Tibial artery (tissue), 4 donors: ENCODE measurements at regions not wholly inside any gene's neighbourhood (a gene's known extent, or its start where the extent isn't known, plus 50 kb on each side); places are given as distances from the start of the nearest gene placed in this dataset.

Experiments
- DNase-seq, 2 donors: peaks; one replicate each; pipeline ENCODE4 v3.0.0-alpha.2; 2019
- H3K27ac ChIP-seq, 2 donors: fragments of 200-600 bp; sonication (generic) in 1 of 2; 1 replicate in 1 of 2; 2 replicates in 1 of 2; pipeline ENCODE4 v1.5.1; 2018 to 2019; ENCODE audit warnings: mild to moderate bottlenecking in 1 of 2
- H3K27me3 ChIP-seq, 2 donors: fragments of 200-600 bp; sonication (generic) in 1 of 2; one replicate each; pipeline versions ENCODE4 v1.5.1 to v1.6.0; 2016 to 2019
- H3K36me3 ChIP-seq, 3 donors: fragments of 200-600 bp; sonication (generic) in 2 of 3; one replicate each; pipeline ENCODE4 v1.5.1; 2016 to 2019; ENCODE audit warnings: mild to moderate bottlenecking in 2 of 3
- H3K4me1 ChIP-seq, 4 donors: fragments of 200-600 bp; sonication (generic) in 2 of 4; 1 replicate in 3 of 4; 2 replicates in 1 of 4; pipeline ENCODE4 v1.5.1; 2016 to 2019
- H3K4me3 ChIP-seq, 2 donors: fragments of 200-600 bp; sonication (generic) in 1 of 2; 1 replicate in 1 of 2; 2 replicates in 1 of 2; pipeline ENCODE4 v1.5.1; 2018 to 2019; ENCODE audit warnings: mild to moderate bottlenecking in 2 of 2
- H3K9me3 ChIP-seq, 3 donors: fragments of 200-600 bp; sonication (generic) in 1 of 3; one replicate each; pipeline ENCODE4 v1.5.1; 2016 to 2019
- intact Hi-C: fragments of 100-400 bp; cut with DNase I; formaldehyde crosslinking; loops from one replicate; pipeline ENCODE4 v1.15.0; 2023; ENCODE audit warnings: low total_unique reads
- TF ChIP-seq, protein P1 (sequence below), 2 experiments: fragments of 200-600 bp in 1 of 2; fragments of 450-650 bp in 1 of 2; IDR thresholded peaks; one replicate each; pipeline ENCODE4 v1.5.1; 2017 to 2019; ENCODE audit warnings: antibody characterized with exemption in 2 of 2, mild to moderate bottlenecking in 1 of 2, moderate library complexity in 1 of 2

DNA sequence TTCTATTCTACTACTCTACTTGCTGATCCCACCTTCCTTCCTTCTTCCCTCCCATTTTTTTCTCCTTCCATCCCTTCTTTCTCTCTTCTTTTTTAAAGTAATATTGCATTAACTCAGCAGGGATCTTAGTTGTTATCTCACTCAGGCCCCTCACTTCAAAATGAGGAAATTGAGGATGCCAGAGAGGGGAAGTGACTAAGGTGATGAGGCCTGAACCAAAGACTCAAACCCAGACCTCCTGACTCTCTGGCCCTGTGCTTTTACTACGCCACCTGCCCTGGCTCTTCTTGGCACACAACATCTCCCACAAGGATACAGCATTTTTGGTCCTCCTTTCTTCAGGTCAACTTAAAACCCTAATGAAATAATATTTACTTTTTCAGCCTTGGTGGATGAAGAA, 151.7 kb upstream of the ZNF648 start:
- Histone ChIP-seq H3K4me1 (no peaks in the 10 kb centered on the region), H3K27ac (no peak overlapping the region), H3K27me3 (peaks cover 0 to 2% of the 10 kb centered on the region in 2 donors), H3K9me3 (no peaks in the 10 kb centered on the region), H3K4me3 (no peak overlapping the region), H3K36me3 (no peaks in the 10 kb centered on the region)
- intact Hi-C loops: loop anchor here (5.0 kb wide), 1 partner anchor 71 kb away; no protein-coding TSS in a partner anchor
- TF ChIP-seq, protein P1, sequence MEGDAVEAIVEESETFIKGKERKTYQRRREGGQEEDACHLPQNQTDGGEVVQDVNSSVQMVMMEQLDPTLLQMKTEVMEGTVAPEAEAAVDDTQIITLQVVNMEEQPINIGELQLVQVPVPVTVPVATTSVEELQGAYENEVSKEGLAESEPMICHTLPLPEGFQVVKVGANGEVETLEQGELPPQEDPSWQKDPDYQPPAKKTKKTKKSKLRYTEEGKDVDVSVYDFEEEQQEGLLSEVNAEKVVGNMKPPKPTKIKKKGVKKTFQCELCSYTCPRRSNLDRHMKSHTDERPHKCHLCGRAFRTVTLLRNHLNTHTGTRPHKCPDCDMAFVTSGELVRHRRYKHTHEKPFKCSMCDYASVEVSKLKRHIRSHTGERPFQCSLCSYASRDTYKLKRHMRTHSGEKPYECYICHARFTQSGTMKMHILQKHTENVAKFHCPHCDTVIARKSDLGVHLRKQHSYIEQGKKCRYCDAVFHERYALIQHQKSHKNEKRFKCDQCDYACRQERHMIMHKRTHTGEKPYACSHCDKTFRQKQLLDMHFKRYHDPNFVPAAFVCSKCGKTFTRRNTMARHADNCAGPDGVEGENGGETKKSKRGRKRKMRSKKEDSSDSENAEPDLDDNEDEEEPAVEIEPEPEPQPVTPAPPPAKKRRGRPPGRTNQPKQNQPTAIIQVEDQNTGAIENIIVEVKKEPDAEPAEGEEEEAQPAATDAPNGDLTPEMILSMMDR (IDR thresholded peaks at IDR 0.05): no peak
- DNase-seq: no peak

DNA sequence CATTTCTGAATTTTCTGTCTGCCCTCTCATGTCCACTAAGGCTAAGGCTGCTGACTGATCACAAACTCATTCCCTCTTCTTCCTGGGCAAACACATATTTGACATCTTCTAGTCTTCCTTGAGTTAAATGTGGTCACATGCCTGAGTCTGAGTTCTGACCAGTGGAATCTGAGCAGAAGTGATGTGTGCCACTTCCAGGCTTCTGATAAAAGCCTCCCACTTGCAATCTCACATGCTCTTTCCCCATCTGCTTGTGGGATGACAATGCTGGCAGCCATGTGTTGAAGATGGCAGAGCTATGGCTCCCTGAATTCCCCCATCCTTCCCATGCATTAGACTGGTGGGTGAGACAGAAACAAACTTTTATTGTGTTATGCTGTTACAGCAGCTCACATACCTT, 149.9 kb upstream of the ZNF648 start:
- H3K4me1 ChIP-seq: peaks cover 0 to 4% (median 0%) of the 10 kb centered on the region in 4 donors
- H3K36me3 ChIP-seq: no peaks in the 10 kb centered on the region
- H3K27me3 ChIP-seq: no peaks in the 10 kb centered on the region
- H3K9me3 ChIP-seq: no peaks in the 10 kb centered on the region
- H3K4me3 ChIP-seq: no peak overlapping the region
- intact Hi-C loops: loop anchor here (5.0 kb wide), 1 partner anchor 69 kb away; no protein-coding TSS in a partner anchor
- H3K27ac ChIP-seq: no peak overlapping the region
- DNase-seq: no peak
- TF ChIP-seq, protein P1 (IDR thresholded peaks at IDR 0.05): no peak

DNA sequence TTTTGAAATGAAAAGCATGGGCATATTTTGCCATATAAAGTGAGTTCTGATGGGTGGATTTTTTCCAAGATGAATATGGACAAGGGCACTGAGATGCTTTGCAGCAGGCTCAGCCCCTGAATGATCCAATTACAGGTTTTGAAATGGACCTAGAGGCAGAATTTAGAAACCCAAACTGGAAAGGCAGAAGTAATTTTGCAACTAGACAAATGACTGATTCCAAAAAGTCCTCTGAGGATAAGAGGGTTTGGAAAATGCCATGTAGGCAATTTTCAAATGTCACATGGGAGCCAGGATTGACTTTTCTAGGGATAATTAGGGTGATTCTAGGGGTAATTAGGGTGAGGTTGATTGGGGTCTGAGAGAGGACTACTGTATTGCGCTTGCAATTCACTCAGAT, 148.9 kb upstream of the ZNF648 start:
- Histone ChIP-seq H3K36me3 (no peaks in the 10 kb centered on the region), H3K4me3 (no peak overlapping the region), H3K27me3 (no peaks in the 10 kb centered on the region), H3K27ac (no peak overlapping the region), H3K9me3 (no peaks in the 10 kb centered on the region), H3K4me1 (peaks cover 0 to 11% (median 0%) of the 10 kb centered on the region in 4 donors)
- DNase-seq: no peak
- intact Hi-C loops: loop anchor here (5.0 kb wide), 1 partner anchor 68 kb away; no protein-coding TSS in a partner anchor
- TF ChIP-seq, protein P1 (IDR thresholded peaks at IDR 0.05): no peak

DNA sequence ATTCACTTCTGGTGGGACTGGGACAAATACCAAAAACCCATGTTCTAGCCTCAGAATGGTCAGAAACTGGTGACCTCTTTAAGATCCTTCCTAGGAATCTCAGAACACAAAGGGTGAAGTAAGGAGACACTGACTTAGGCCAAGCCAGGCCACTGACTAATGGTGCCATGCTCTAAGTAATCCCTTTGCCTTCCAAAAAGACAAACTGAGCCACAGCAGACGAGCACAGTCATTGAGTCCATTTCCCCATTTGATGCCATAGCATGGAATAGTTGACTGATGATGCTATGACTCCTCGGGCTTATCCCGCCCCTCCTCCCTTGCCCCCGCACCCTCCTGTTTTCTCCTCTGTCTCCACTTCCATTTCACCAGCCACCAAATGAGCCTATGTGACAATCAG, 145.8 kb upstream of the ZNF648 start:
- Histone ChIP-seq H3K36me3 (no peaks in the 10 kb centered on the region), H3K9me3 (no peaks in the 10 kb centered on the region), H3K4me1 (peaks cover 0 to 11% (median 0%) of the 10 kb centered on the region in 4 donors), H3K27ac (peak overlapping the region; percentile 38 to 51), H3K4me3 (no peak overlapping the region), H3K27me3 (no peaks in the 10 kb centered on the region)
- TF ChIP-seq, protein P1 (IDR thresholded peaks at IDR 0.05): no peak
- intact Hi-C loops: no loop called here
- no peak for DNase-seq

DNA sequence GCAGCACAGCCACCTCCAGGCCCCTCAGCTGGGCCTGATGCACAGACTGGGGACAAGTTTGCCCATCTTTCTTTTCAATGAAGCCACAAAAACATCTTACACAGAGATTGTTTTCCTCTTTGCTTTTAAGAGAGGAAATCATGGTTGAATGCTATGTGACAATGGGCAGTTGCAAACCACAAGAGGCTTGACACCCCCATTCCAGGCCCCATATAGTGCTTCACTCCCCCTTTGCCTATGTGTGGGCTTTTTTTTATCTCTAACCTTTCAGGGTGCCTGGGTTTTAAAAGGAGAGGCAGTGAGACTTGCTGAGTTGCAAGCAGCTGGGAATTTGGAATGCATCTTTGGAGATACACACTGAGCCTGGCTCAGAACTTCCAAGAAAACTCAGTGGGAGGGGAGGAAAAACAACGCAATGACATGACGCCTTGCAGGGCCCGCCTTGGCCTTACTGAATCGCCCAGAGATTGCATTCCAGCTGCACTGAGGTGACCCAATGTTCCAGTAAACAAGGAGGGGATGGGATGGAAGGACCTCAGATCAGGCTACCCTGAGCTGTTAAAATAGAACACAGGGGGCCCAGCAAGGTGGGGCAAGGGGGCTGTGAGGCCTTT, 145.2 kb upstream of the ZNF648 start:
- H3K27me3 ChIP-seq: no peaks in the 10 kb centered on the region
- DNase-seq: peak; percentile 83 to 88
- peaks cover 0 to 11% (median 0%) of the 10 kb centered on the region in 4 donors for H3K4me1 ChIP-seq
- peak overlapping the region; percentile 38 to 51 for H3K27ac ChIP-seq
- no peaks in the 10 kb centered on the region for H3K36me3 ChIP-seq
- intact Hi-C loops: no loop called here
- no peak overlapping the region for H3K4me3 ChIP-seq
- TF ChIP-seq, protein P1 (IDR thresholded peaks at IDR 0.05): no peak
- H3K9me3 ChIP-seq: no peaks in the 10 kb centered on the region
